ENCODE measurements at regions not wholly inside any gene's neighbourhood (a gene's known extent, or its start where the extent isn't known, plus 50 kb on each side); places are given as distances from the start of the nearest gene placed in this dataset.

GRCh38 chr4:134624365-134624764, 422.8 kb upstream of the PABPC4L start:
- TF ChIP-seq CTCF (IDR thresholded peaks at IDR 0.05 in 8 of 11, conservative IDR thresholded peaks at IDR 0.05 in 3 of 11) (no peak), POLR2A (IDR thresholded peaks at IDR 0.05) (no peak), POLR2AphosphoS5 (IDR thresholded peaks at IDR 0.05) (no peak)
